ENCODE measurements at regions not wholly inside any gene's neighbourhood (a gene's known extent, or its start where the extent isn't known, plus 50 kb on each side); places are given as distances from the start of the nearest gene placed in this dataset.

DNA sequence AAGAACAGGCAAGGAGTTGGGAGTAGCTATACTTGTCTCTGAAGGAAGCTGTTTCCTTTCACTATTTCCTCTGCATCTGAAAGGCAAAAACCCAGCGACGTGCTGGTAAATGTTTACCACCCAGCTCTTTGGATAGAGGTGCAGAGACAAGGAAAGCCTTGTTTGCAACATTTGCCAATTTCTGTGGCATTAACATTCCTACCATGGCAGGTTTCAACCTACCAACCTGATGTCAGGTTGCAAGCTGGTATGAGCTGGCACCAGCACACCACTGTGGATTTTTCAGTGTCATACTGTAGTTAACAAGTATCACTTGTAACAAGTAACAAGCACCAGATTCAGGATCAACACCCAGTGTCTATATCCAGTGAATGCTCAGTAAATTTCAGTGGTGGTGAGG, 294.8 kb upstream of the TMPO start:
- no peak for DNase-seq (ENCODE audit: low read depth)
- TF ChIP-seq, protein P1, sequence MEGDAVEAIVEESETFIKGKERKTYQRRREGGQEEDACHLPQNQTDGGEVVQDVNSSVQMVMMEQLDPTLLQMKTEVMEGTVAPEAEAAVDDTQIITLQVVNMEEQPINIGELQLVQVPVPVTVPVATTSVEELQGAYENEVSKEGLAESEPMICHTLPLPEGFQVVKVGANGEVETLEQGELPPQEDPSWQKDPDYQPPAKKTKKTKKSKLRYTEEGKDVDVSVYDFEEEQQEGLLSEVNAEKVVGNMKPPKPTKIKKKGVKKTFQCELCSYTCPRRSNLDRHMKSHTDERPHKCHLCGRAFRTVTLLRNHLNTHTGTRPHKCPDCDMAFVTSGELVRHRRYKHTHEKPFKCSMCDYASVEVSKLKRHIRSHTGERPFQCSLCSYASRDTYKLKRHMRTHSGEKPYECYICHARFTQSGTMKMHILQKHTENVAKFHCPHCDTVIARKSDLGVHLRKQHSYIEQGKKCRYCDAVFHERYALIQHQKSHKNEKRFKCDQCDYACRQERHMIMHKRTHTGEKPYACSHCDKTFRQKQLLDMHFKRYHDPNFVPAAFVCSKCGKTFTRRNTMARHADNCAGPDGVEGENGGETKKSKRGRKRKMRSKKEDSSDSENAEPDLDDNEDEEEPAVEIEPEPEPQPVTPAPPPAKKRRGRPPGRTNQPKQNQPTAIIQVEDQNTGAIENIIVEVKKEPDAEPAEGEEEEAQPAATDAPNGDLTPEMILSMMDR (conservative IDR thresholded peaks at IDR 0.05; ENCODE audit: low read length) = no peak
- no peak overlapping the region for H3K4me3 ChIP-seq (ENCODE audit: low read length)

DNA sequence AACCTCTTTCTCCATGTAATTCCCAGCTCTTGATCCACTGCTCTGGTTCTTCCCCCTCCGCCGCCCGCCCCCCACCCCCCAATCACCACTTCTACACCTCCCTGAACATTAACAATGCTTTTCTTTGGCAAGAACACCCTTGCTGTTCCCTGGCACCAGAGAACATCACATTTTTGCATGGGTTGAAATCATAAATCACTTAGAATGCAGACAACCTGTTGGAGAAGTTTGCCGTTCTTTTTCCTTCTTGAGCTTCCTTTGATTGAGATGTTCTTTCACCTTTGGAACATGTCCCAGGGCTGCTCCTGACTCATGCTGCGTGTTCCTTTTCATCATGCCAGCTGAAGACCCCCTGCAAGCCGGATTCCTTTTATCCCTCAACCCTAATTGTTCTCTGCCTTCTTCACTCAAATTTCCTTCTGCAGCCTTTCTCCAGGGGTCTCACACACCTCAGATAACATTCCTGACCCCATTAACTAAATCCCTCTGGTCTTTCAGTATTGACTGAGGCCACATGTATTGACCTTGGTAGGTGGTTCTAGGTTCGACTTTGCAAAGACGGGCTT, 294.1 kb upstream of the TMPO start:
- no peak for DNase-seq (ENCODE audit: low read depth)
- H3K4me3 ChIP-seq (ENCODE audit: low read length) = no peak overlapping the region
- TF ChIP-seq, protein P1 (conservative IDR thresholded peaks at IDR 0.05; ENCODE audit: low read length) = no peak

DNA sequence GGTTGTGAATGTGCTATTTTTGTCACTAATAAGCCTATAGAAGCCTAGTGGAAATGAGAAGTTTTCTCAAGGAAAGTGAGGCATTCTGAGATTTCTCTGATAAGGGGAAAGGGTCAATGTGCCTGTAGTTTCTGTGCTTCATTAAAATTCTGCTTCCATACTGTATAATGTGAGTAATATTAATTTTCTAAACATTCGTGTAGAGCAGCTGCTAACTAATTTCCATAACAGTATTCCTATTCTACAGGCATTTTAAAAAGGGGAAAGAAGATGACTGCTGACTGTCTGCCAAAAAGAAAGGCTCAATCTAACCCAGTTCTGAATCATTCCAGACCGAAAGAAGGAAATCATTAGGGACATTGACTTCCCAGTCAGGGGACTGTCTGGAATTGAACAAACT, 293.3 kb upstream of the TMPO start:
- no peak for DNase-seq (ENCODE audit: low read depth)
- no peak overlapping the region for H3K4me3 ChIP-seq (ENCODE audit: low read length)
- TF ChIP-seq, protein P1 (conservative IDR thresholded peaks at IDR 0.05; ENCODE audit: low read length) = no peak

DNA sequence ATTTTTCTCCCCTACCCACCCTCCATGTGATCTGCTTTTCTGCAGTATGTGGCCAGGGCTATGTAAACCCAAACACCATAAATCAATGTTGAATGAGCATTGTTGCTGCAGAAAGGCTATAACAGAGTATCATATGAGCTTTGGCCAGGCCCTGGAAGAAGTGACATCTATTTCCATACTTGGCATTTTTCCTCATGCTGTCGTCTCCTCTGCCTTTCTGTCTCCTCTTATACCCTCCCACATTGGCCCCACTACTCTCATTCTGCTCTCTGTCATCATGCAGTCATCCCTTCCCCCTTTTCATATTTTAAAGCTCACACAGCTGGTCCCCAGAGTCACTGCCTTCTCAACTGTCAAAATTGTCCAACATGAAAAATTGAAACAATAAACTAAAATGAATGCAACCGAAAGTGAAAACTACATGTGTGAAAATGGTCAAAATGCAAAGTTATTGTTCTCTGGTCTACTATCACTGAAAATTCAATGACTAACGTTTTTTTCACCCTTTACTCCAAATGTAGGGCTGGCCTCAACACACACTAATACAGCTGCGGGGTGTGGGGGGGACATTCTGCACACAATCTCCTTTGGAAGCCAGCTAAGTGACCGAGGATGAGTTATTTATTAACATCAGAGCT, 290.7 kb upstream of the TMPO start:
- DNase-seq (ENCODE audit: low read depth) = no peak
- no peak overlapping the region for H3K4me3 ChIP-seq (ENCODE audit: low read length)
- TF ChIP-seq, protein P1 (conservative IDR thresholded peaks at IDR 0.05; ENCODE audit: low read length) = no peak

DNA sequence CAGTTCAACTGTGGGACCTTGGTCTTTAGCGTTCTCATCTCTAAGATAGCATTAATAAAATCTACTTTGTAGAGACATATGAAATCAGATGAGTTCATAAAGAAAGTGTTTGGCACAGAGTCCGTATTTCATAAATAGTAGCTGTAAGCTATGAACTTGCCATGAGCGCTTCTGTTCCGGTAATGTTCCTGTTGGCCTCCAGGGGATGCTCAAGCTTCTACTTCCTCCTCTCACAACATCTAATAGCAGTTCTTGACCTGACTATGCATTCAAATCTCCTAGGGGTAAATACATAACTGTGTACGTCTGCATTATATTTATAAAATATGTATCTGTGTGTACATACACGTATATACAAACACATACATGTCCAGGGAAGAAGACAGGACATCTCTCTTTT, 288.2 kb upstream of the TMPO start:
- peak; percentile 13 for DNase-seq (ENCODE audit: low read depth)
- no peak overlapping the region for H3K4me3 ChIP-seq (ENCODE audit: low read length)
- TF ChIP-seq, protein P1 (conservative IDR thresholded peaks at IDR 0.05; ENCODE audit: low read length) = peak; percentile 62

DNA sequence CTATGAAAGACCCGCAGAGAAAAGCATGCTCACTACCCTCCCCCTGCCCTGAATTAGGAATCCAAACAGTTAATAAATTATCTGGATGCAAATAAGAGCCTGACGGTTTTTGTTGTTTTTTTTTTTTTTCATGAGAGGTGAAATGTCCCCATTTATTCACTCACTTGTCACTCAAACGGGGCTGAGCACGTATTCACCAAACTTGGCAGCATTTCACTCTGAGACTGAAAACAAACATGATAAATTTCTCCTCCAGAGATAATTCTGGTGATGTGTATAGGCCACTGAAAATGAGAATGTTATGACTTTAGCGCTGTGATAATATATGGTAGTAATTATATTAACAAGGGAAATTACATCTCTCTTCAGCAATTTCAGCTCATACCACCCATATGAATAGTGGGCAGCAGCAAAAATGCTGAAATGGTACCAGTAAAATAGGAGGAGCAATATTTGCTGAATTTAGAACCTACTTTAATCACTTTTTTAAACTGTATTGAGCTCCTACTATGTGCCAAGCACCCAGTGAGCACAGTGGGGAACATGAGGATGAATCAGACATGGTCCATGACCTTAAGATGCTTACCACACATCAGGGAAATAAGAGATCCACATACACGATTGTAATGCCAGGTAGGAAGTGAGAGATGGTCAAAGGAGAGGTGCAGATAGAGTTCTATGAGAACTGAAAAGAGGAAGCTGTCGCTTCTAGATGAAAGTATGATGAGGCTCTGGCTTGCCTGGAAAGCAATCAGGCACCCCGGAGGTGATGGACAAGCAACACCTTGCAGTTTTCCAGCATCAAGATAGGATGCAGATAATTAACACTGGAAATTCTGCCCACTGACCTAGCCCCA, 286.5 kb upstream of the TMPO start:
- H3K4me3 ChIP-seq (ENCODE audit: low read length) = no peak overlapping the region
- TF ChIP-seq, protein P1 (conservative IDR thresholded peaks at IDR 0.05; ENCODE audit: low read length) = no peak
- no peak for DNase-seq (ENCODE audit: low read depth)

Data from AG10803 (cell line).